GM18867 (cell line): ENCODE measurements at regions not wholly inside any gene's neighbourhood (a gene's known extent, or its start where the extent isn't known, plus 50 kb on each side); places are given as distances from the start of the nearest gene placed in this dataset.
"Not testable (repeated sequence)": the region's sequence is repeated elsewhere in the genome, so short reads cannot be mapped to it uniquely, and the experiment has no call there.

Source experiments
- ATAC-seq: cut with Tn5 transposase; IDR thresholded peaks from one replicate; pipeline ENCODE4 v1.9.1; 2021; ENCODE audit warnings: mild to moderate bottlenecking, moderate library complexity; ENCODE audit not compliant: unreplicated experiment

DNA sequence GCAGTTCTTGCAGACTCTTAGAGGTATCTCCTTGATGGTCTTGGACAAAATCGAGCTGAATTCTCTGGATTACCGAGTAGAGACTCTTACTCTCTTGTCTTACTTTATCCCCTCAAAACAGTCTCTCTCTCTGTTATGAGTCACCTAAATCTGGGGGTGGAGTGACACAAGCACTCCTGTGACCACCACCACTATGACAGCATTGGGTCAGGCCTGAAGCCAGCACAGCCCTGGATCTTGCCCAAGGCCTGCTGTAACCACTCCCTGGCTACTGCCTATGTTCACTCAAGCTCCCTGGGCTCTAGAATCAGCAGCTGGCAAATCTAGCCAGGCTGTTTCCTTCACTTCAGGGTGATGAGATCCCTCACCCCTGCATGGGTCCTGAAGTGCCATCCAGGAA is 662.5 kb downstream of the LUZP2 start:
- no peak for ATAC-seq

DNA sequence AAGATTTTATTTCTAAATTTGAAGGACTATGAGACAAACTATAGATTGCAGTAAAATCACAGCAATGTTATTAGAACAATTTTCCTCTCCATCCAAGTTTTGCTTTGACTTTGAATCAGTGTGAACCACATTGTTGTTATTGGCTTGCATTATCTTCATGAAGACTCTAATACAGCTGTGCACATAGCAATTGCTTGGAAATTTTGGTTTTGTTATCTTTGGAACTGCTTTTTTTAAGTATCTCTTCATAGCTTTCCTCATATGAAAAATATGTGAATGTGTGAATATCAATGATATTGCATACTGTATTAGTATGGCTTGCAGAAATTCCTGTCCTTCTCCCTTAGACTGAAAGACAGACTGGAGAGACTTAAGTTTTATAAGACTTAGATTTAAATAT is 666.6 kb downstream of the LUZP2 start:
- no peak for ATAC-seq

DNA sequence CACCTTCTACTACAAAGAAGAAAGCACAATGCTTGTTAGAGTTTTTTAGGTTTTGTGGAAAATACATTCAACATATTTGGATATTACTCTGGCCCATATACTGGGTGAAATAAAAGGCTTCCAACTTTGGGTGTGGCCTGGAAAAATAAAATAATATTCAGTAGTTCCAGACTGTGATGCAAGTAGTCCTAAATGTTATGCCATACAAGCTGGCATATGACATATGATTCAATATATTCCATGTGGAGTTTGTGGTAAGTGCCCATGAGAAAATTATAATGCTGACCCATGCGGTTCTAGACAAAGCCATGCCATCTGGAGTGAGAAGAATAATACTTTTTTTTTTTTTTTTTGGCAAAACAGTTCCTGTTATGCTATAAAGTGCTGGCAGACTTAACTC is 683.3 kb downstream of the LUZP2 start:
- no peak for ATAC-seq

DNA sequence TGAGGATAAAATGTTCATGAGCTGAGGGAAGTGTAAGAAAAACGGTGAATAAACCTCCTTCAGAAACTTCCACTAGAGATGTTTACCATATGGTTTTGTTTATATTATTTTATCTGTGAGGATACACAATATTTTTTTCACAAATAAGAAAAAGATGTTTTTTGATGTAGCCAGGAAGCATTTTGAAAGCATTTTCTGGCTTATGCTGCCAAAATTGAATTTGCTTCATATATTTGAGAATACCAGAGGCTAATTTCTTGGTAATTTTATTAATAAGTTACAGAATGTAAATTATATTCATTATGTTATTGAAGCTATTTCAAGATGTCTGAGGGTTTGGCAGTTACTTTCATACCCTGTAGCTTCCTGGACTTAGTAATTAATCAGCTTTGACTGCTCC is 686.6 kb downstream of the LUZP2 start:
- no peak for ATAC-seq

DNA sequence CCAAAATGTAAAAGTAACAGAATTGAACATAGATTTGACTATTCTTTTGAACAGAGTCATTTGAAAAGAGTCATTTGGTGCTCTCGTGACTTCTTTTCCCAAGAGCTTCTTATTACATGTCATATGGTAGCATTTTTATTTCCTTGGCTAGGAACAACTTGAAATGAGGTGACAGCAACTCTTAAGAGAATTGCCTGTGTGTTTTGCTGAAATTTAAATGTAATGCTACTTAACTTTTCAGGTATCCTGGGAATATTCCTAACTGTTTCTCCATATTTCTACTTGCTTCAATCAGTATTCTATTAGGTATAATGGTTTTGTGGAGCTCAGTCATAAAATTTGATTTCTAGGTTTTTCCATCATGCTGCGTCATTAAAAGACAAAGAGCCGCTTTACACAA is 700.7 kb downstream of the LUZP2 start:
- no peak for ATAC-seq

DNA sequence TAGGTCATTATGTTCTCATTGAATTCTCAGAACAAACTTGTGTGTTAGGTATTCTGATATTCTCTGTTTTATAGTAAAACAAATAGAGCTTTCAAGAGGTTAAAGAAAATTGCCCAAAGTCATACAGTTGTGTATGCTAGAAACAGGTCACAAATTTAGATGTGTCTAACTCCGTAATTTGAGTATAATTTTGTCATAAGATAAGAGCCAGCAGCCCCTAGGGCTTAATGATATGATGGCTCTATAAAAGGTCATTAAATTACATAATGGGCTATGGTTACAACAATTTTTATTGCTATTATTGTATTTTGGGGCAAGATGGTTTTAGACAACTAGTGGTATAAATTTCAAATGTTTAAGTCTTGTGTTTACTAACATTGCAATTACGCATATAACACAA is 701.9 kb downstream of the LUZP2 start:
- ATAC-seq, result no peak

DNA sequence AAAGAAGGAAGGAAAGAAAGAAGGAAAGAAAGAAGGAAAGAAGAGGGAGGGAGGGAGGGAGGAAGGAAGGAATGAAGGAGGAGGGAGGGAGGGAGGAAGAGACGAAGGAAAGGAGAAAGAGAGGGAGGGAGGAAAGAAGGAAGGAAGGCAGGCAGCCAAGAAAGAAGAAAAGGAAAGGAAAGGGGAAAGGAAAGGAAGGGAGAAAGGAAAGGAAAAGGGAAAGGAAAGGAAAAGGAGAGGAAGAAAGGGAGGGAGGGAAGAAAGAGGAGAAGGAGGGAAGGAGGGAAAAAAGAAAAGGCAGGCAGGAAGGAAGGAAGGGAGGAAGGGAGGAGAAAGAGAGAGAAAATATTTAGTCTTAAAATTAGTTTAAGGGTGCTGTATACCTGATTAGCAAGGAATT is 704.1 kb downstream of the LUZP2 start:
- no peak for ATAC-seq

DNA sequence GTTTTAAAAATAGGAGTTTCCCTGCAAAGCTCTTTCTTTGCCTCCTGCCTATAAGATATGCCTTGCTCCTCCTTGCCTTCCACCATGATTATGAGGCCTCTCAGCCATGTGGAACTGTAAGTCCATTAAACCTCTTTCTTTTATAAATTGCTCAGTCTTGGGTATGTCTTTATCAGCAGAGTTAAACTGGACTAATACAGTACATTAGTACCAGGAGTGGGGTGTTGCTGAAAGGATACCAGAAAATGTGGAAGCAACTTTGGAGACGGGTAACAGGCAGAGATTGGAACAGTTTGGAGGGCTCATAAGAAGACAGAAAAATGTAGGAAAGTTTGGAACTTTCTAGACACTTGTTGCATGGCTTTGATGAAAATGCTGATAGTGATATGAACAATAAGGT is 709.9 kb downstream of the LUZP2 start:
- no peak for ATAC-seq

DNA sequence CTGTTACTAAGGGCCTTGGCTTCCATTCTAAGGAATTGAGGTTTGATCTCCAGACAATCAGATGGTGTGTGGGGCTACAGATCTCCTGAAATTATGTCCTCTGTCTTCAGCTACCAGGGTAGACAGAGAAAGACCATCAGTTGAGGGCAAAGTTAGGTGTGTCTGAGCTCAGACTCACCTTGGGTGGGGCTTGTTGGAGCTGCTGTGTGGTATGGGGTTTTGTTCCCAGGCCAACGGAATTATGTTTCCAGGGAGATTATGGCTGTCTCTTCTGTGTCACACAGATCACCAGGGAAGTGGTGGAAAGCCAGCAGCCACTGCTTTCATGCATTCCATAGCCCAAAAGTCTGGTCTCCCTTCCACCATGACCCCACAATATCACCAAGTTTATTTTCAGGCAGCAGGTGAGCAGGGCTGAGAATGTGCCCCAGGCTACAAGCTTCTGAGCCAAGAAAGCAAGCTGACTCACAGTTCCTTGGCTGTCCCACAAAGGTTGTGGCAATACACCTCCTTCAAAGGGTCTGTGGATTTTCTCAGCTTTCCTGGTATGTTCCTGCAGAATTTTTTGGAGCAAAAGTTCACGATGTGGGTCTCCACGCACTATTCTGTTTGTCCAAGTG is 714.9 kb downstream of the LUZP2 start:
- no peak for ATAC-seq

DNA sequence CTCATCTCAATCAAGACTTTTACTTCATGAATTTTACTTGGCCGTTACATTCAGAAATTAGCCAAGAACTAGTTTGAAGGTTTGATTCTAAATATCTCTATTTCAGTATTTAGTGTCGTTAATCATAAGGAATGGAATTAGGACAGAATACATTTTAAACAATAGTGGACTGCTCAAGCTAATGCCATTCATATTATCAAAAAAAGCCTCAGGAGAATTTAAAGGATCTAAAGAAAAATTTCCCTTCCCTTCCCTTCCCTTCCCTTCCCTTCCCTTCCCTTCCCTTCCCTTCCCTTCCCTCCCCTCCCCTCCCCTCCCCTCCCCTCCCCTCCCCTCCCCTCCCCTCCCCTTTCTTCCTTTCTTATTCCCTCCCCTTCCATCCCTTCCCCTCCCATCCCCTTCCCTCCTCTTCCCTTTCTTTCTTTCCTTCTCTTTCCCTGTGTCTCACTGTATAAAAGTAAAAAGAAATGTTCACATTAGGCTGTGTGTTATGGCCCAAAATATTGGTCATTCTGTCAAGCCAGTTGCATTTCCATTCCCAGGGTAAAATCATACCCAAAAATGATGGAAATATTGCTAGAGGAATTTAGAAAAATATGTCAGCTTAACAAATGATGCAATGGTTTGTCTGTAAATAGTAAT is 717.8 kb downstream of the LUZP2 start:
- ATAC-seq, result no peak

DNA sequence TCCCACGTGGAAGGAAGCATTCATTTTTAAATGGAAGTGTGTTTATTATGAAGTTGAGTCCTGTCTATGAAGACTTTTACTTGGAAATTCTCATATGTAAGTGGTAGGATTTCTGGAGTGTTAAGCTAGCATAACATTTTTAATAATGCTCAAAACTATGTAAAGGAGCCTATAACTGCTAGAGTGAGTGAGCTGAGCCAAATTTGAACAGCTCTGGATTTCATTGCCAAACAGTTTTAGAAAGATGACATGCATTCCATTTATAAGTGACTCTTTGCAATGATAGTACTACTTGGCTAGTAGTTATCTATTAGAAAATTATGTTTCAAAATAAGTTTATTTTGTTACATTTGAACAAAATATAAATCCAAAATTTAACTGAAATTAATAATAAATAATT is 721.2 kb downstream of the LUZP2 start:
- ATAC-seq, result no peak

DNA sequence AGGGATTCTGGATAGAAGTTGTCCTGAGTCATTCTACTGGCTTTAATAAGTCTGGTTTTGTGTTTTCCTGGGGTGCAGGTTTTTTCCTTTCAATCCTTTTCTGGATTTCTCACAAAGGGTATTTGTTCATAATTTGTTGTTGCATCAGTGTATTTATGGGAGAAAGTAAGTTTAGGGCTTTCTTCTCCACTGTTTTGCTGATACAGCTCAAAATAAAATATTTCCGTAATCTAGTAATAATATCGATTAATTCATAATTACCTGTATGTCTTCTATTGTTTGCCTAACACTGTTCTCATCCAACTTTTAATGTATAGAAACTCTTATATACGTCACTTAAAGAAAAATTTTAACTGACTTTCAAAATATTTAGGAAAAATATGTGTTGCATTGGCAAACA is 728.2 kb downstream of the LUZP2 start:
- no peak for ATAC-seq

DNA sequence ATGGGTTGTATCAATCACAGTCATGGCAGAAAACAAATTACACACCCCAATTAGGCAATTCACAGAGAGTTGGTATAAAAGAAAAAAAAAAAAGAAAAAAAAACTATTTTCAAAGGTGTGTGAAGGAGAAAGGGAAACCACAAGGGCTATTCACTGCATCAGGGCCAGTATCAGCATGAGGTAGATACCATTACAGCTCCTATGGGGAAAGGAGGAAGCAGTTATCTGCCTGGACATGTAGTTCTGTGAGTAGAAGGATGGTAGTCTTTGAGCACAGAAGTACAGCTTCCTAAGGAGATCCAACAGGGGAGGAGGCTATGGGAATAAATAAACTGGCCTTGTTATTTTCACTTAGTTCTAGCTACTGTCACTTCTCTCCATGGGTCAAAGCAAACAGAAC is 746.1 kb downstream of the LUZP2 start:
- ATAC-seq, result no peak

DNA sequence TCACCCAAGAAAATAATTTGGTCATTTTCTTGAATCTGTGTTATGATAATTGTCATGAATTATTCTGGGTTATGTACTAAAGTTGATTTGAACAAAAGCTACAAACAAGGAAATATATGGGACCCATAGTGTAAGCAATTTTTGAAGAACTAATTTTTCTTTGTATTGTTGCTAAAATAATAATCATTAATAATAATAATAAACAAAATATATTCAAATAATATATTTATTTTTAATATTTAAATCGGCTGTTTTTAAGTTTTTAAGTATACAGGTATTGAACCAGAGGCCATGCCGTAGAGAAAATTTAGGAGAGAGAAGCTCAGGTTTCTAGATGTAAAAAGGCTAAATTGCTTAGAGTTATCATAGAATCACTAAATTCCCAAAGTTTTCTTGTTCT is 747.3 kb downstream of the LUZP2 start:
- no peak for ATAC-seq

DNA sequence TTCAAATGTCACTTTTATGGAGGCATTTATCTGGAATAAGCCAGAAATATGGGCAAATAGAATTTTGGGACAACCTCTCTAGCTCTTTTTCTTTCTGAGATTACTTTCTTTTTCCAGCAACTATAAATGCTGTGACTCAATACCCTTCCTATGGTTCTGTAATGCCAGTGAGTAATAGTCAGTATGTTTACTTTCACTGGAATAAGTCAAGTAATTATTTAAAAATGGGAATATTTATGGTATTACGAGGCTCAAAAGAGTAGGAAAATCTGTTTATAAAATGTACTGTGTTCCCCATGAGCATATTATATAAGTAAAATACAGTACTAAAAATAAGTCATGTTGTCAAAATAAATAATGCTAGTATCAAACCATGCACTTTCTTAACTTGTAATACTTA is 750.5 kb downstream of the LUZP2 start:
- ATAC-seq, result no peak

DNA sequence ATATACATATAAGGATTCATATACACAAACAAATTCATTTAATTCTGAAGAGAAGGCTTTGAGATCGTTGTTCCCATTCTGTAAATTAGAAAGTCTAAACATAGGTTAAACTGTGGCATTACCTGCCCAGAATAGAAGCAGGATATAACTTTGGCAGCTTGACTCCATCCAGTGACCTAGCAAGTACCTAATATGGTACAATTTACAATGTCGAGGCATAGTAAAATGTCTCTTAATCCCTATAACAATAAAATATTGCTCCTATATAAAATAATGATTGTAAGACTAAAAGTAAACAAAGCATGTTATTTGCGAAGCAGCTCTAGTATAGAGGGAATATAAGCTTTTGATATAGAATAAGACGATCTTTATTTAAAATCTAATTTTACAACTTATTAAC is 756.0 kb downstream of the LUZP2 start:
- ATAC-seq, result no peak

DNA sequence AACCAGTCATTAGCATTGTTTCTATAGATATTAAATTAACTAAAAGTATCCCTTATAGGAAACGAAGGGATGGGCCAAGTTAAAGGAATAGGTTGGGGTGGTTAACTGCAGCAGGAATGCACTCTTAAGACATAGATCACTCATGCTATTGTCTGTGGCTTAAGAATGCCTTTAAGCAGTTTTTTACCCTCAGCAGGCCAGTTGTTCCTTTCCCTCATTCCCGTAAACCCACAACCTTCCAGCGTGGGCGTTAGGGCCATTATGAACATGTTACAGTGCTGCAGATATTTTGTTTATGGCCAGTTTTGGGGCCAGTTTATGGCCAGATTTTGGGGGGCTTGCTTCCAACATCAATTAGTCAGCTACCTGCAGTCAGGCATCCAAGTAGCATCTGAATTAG is 767.0 kb downstream of the LUZP2 start:
- not testable (repeated sequence) for ATAC-seq

DNA sequence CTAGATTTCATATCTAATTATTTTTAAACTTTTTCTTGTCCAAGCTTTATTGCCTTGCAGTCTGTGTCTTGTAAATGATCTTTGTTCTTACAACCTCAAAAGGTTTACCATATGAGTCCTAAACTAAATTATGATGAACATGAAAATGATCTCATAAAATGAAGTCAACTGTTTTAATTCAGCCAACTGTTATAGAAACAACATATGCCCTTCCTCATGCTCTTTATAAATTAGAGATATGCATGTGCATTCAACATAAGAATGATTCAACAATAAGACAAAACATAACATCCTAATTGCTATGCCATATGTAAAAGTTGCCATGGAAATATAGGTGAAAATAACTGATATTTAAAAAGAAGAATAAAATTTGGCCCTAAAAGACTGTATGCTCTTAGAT is 774.4 kb downstream of the LUZP2 start:
- no peak for ATAC-seq

DNA sequence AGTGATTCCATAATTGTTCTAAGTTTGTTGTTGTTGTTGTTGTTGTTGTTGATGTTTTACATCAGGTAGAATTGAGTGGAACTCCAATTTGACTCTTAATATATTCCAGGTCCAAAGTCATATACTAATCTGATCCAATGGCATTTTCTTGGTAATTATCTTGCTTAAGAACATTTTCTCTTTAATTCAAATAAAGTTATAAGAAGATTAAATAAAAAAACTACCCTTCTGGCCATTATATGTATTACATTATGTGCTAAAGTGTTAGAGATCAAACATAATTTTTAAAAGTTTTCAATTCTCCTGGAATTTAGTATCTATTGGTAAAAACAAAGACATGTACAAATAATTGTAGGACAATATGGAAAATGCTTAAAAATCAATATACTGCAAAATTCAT is 775.4 kb downstream of the LUZP2 start:
- ATAC-seq, result no peak

DNA sequence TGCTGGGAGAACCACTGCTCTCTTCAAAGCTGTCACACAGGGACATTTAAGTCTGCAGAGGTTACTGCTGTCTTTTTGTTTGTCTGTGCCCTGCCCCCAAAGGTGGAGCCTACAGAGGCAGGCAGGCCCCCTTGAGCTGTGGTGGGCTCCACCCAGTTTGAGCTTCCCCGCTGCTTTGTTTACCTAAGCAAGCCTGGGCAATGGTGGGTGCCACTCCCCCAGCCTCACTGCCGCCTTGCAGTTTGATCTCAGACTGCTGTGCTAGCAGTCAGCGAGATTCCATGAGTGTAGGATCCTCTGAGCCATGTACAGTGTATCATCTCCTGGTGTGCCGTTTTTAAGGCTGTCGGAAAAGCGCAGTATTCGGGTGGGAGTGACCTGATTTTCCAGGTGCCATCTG is 784.0 kb downstream of the LUZP2 start:
- ATAC-seq, result not testable (repeated sequence)

DNA sequence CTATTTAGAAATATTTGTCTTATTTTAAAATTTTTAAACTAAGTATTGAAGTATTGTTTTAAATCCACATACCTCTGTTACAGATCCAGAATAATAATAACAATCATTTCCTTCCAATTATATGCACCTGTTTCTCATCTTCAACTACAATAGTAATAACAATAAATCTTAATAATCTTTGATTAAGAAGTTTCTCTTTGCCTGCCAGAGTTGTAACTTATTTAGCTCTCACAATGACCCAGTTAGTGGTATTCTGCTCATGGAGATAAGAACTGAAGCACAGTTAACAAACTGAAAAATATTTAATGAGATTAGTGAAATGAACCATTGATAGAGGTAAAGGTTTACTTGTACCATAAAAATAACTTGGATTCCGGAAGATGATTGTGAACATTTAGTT is 796.3 kb downstream of the LUZP2 start:
- no peak for ATAC-seq

DNA sequence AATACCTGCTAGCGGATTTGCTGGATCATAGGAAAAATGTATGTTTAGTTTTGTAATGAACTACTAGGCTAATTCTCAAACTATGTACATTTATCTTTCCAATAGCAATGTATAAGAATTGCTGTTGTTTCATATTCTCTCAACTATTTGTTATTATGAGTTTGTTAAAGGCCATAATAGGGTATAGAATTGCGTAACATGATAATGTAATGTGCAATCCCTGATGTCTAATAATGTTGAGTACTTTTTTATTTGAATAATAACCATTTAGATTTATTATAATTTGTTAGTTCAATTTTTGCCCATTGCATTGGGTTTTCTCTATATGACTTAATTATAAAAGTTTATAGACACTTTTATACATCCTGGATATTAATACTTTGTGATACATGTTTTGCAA is 801.6 kb downstream of the LUZP2 start:
- no peak for ATAC-seq

DNA sequence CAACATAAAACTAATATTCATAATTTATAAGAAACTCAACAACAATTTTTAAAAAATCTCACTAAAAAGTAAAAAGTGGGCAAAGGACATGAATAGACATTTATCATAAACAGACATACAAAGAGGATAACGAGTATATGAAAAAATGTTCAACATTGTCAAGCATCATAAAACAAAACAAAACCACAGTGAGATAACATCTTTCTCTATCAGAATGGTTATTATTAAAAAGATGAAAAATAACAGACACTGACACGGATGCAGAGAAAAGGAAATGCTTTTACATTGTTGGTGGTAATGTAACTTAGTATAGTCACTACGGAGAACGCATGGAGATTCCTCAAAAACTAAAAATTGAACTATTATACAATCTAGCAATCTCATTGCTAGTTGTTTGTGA is 813.0 kb downstream of the LUZP2 start:
- no peak for ATAC-seq
